ELR (cell line): ENCODE measurements at regions not wholly inside any gene's neighbourhood (a gene's known extent, or its start where the extent isn't known, plus 50 kb on each side); places are given as distances from the start of the nearest gene placed in this dataset.
"Not testable (repeated sequence)": the region's sequence is repeated elsewhere in the genome, so short reads cannot be mapped to it uniquely, and the experiment has no call there.

Experiments
- DNase-seq: peaks from one replicate; pipeline ENCODE4 v3.0.0-alpha.2; 2015; ENCODE audit warnings: low read depth

DNA sequence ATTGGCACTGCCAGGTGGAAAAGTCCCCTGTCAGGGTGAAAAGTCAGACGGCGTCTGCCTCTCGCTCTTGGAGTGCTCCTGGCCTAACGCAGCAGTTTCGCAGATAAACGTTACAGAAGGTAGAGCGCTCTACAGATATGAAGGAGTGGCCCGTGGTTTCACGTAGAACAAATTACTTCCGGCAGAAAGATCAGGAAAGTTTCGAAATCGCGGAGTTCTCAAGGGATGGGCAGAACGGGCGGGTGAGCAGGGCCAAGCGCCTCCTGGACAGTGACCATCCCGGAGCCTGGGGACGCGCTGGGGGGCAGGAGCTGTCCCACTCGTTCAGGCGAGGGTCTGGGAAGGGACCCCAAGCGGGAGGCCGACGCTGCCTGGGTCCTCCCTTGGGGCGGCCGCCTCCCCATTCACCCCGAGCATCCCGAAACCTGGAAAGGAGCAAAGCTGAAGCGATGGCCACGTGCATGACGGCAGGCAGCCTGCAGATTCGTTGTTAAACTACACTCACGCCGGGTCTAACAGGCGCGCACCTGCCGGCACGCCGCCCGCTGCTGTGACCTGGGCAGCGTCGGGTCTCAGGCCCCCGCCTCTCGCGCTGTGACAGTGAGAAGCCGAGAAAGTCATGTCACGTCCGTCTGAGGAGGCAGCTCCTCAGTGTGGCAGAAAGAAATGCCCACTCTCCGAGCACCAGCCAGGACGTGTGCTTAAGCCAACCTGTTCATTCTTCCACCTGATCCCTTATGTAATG is 122.9 kb upstream of the SALL3 start:
- DNase-seq: no peak

DNA sequence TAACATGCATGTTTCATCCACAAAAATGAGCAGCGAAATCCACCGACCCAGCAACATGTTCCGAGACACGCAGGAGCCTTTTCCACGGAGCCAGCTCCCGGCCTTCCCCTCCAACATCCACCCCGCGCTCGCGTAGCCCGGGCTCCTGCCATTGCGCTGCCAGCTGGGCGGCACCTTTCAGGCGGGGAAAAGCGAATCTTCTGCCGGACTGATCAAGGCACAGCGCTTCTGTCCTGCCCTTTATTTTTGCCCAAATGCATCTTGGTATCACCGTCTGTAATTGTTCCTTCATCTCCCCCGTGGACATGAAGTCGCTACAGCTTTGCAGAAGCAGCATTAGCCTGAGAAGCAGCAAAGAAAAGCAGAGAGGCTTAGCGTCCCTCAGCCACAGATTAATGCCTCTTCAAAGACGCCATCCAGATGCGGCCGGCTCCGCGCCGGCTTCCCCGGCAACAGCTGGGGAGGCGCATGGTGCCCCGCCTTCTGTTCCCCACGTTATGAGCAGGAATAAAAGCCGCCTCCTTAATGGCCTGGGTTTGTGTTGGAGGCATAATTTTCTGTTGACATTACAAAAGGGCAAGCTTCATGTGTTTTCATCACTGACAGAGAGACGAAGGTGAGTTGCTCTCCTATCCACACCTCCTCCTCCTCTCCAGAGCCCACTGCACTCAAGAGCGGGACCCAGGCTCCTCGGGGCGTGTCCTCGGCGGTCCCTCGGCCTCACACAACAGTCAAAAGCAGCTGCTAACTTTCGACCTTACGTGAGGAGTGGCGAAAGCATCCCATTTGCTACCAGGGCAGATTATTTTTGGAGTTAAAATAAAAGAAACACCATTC is 122.1 kb upstream of the SALL3 start:
- no peak for DNase-seq

GRCh38 chr18:78859686-78860085 is 119.9 kb upstream of the SALL3 start:
- no peak for DNase-seq

GRCh38 chr18:78860117-78860516 is 119.5 kb upstream of the SALL3 start:
- no peak for DNase-seq

DNA sequence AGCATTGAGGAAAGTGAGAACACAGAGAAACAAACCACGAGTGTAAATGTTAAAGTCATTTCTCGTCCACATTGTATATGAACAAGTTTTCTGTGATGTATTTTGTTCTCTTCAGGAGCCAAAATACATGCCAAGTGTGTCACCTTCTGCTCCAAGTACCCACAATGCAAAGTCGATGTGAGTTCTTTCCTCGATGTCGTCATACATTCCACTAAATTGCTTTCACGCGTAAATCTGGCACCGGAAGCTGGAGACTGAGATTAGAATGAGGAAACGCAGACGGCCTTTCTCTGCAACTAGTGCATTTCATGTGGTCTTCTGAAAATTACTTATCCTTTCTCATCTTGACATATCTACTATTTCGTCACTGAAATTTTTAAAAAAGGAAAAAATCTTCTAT is 118.5 kb upstream of the SALL3 start:
- DNase-seq: no peak

DNA sequence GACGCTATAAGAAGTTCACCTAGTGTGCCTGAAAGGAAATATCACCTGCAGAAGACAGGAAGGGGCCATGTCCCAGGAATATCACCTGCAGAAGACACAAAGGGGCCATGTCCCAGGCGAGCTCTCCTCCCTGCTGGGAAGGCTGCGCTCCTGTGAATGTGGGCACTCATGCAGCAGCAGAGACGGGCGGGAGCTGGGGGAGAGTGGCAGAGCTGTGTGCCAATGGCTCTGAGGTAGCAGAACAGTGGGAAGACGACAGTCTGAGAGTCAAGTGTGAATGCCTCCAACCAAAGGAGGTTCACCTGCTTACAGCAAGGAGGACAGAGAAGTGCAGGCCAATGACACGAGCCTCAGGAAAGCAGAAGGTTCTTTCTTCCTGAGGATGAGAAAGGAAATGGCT is 117.9 kb upstream of the SALL3 start:
- DNase-seq: no peak

DNA sequence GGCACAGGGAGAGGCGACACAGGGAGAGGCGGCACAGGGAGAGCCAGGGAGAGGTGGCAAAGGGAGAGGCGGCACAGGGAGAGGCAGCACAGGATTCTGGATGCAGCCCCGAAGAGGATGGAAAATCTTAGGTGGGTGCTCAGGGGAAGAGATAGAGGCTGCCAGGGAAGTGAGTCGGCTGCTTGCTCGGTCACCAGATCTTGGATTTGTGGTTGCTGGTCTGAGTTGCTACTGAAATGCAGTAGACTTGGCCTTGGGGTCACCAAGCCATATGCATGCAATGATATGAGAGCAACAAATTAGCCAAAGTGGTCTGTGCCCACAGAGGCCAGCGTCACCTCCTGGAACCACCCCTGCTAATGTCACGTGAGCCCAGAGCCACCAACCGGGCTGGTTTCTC is 117.2 kb upstream of the SALL3 start:
- DNase-seq: no peak

DNA sequence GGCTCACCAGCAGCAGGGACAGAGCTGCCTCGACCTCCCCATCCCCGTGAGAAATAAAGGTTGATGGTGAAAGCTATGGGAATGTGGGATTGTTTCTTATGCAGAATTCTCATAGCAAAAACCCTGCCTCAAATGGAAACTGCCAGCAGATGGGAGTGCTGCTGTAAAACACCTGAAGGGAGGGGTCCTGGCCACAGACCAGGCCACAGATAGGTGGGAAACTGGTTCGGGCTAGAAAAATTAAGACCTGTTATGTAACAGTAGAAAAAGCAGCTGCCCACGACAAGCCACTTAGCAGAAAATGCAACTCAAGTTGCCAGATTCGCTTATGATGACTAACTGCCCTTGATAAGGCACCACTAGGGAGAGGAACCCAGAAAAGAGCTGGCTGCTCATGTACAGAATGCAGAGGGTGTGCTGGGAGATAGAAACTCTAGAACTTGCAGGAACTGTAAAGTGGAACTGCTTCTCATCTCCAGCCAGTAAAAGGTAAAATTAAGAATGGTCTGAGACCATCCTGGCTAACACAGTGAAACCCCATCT is 114.5 kb upstream of the SALL3 start:
- DNase-seq: no peak

- DNase-seq: no peak
Observed at GRCh38 chr18:78865771-78866310, 113.8 kb upstream of the SALL3 start.

DNA sequence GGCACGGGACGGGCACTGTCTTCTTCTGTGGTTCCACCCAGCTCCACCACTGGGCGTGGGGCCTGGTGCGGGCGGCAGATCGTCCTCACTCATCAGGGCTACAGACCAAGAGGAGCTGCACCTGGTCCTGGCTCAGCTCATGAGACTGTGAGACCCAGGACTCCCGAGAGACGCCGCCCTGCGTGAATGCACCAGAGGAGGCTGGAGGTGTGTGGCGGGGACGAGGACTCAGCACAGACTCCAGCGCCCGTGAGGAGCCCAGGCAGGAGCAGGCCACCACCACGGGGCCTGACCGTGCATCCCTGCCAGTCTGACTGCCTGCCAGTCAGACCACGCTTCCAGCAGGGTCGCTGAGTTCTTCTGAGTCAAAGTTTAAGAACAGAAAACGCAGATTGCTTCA is 112.5 kb upstream of the SALL3 start:
- no peak for DNase-seq

DNA sequence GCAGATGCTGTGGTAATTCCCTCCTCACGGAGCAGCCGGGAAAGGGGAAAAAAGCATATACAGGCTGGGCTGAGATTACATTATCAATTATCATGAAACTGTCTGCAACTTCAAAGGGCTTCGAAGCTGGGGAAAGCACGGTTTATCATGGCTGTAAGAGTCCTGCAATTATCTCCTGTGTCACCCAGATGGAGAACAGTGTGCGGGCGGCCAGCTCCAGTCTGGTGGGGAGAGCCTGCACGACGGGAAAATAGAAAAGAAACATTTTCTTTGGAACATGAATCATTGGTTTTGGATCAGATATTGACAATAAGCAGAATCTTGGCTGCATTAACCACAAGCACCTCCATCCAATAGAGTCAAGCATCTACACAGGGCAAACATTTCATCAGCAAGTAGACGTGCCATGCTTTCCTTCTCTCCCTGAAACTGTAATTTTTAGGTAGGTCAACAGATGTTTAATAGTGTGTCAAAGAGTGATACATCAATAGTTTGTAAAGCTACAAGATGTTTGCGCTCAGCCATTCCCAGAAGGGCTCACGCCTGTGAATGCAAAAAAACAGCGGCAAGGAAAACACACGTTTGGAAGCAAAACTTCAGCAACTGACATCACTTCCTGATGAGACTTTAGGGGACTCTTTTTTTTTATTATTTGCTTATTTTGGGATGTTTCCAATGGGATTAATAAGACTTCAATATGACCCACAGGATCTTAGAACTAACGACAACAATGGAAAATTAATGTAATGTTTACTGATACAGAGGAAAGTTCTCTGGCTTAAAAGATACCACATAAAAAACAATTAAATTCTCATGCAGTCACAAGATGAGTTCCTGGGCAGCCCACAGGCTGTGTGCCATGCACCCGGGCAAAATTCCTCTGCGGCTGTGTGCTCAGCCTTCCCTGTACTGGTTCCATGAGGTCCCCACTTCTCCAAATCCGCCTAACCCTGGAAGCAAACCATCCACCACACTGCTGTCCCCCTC is 111.0 kb upstream of the SALL3 start:
- DNase-seq: no peak

GRCh38 chr18:78871618-78872017 is 108.0 kb upstream of the SALL3 start:
- no peak for DNase-seq

DNA sequence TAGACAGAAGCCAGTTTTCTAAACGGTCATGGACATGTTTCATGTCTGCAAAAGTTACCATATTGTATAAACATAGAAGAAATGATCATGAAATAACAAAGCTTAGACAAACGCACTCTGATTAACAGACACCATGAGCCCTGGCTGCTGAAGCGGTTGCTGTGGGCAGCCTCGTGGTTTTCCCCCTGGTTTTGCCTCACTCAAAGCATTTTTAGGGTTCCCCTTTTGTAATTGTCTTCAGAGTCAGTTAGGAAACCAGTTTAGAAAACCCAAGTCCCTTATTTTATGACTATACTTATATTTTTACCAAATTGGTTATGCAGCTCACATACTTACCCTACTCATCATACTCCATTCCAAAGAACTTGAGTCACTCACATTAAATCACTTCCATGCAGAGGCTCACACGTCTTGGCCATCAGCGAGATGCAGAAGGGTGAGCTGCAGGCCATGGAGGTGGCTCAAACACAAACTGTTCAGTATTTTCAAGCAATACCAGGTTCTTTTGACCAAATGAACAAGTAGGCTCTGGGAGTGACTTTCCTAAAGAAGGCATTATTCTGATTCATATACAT is 105.6 kb upstream of the SALL3 start:
- DNase-seq: no peak

DNA sequence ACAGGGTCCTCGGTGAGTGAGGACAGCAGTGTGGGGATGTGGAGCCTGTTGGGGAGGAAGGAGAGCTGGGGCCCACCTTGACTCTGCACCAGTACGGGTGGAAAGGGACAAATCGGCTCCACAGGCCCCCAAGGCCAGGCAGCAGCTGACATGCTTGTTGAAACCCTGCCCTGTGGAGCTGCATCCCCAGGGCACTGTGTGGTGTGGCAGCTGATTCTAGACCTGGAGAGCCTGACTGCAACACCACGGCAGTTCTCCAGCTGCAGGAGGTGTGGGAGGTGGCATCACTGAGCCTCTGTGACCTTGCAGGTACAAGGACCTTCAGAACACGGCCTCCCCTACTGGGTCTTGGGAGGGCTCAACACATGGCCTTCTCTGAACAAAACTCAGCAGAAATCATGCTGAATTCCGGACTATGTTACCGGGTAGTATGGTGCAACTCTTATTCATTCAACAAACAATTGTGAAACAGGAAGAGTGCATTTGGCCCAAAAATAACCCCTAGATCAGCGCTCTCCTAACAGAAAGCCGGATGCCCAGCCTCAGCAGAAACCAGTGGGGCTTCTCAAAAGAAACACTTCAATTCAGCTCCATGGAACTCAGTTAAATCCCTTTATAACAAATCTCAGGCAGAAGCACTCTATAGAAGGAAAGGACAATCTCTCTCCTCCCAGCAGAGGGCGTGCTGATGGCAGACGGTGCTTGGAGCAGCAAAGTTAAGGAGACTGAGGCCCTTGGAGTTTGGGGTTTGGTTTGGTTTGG is 104.4 kb upstream of the SALL3 start:
- DNase-seq: no peak

DNA sequence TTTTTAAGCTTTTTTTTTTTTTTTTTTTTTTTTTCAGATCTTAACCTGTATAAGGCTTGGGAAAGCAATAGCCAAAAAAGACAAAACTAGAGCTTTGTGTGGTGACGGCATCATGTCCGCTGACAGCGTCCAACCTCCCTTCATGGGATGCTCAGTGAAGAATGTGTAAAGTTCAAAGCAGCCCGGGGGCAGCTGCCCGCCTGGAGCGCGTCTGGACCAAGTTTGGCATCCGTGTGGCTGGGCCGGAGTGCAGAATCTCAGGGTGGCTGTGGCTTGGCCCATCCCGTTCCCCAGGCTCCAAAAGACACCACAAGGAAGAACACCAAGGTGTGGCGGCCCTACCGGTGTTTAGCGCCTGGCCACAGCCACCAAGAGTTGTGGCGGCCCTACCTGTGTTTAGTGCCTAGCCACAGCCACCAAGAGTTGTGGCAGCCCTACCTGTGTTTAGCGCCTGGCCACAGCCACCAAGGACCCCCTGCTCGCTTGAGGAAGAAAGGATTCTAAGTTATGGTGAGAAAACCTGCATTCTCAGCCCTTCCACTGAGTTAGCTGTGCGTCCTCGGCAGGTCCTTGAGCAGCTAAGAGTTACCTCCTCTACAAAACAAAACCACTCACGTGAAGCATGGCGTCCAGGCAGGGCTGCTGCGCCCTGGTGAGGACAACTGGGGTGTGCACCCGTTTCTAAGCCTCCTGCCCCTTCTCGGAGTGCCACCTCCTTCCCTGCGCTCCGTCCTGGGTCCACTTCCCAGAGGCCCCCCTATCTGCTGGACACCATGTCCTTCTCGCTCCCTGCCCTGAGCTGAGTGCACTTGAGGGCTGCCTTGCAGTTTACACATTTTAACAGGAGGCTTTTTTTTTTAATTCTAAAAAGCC is 103.6 kb upstream of the SALL3 start:
- no peak for DNase-seq

DNA sequence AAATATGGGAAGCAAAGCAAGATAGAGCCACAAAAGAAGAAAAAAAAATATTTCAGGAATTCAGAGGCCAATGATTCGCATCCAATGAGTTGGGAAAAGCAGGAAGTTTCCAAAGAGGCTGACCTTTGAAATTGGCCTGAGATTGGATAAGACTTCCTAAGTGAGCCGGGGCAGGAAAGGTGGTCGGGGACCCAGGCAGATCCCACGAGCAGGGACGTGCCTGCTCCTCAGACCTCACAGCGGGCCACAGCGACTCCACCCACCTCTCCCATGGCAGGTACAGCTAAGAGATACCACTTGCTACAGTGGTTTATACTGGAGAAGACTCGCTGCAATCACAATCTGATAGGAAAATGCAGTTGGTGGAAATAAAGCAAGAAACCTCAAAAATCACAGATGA is 102.8 kb upstream of the SALL3 start:
- DNase-seq: no peak

DNA sequence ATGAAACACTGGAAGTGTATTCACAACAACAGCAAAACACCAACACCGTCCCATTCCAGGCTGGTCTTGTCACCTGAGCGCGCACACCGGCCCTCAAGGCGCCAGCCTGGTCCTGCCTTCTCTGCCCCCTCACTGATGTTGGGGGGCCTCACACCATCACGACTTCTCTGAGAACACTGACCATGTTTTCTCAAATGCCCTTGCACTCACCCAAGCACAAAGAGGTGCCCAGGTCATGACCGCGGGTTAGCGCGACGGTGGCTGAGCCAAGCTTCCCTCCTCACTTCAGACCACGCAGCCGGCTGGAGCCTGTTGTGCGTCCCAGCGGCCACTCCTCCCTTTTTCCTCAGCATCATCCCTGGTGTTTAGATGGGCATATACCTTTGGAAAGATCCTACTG is 101.3 kb upstream of the SALL3 start:
- DNase-seq: no peak

- DNase-seq: not testable (repeated sequence)
Observed at GRCh38 chr18:78879072-78879883, 100.3 kb upstream of the SALL3 start.

- DNase-seq: no peak
Observed at GRCh38 chr18:78882585-78882984, 97.0 kb upstream of the SALL3 start.
